NCI-H526 treated with DMSO at 0.1 percent for 48 hours (cell line): ENCODE measurements at regions not wholly inside any gene's neighbourhood (a gene's known extent, or its start where the extent isn't known, plus 50 kb on each side); places are given as distances from the start of the nearest gene placed in this dataset.

Experiments
- DNase-seq: peaks from one replicate; lab custom pipeline; 2025; lab: John Stamatoyannopoulos, UW

GRCh38 chr2:52857722-52858121 is 909.9 kb upstream of the CHAC2 start:
- DNase-seq = no peak

GRCh38 chr2:52852006-52852405 is 915.6 kb upstream of the CHAC2 start:
- DNase-seq = no peak

GRCh38 chr2:52844701-52845423 is 922.7 kb upstream of the CHAC2 start:
- no peak for DNase-seq

- DNase-seq = no peak
Observed at GRCh38 chr2:52835909-52836308, 931.7 kb upstream of the CHAC2 start.

- DNase-seq = no peak
Observed at GRCh38 chr2:52831216-52831615, 936.4 kb upstream of the CHAC2 start.

- DNase-seq = no peak
Observed at GRCh38 chr2:52828112-52828511, 939.5 kb upstream of the CHAC2 start.

- no peak for DNase-seq
Observed at GRCh38 chr2:52821631-52822030, 946.0 kb upstream of the CHAC2 start.

- DNase-seq = no peak
Observed at GRCh38 chr2:52818958-52819357, 948.6 kb upstream of the CHAC2 start.

- peak; percentile 7 for DNase-seq
Observed at GRCh38 chr2:52810460-52810859, 957.1 kb upstream of the CHAC2 start.

- DNase-seq = no peak
Observed at GRCh38 chr2:52805901-52806410, 961.6 kb upstream of the CHAC2 start.

GRCh38 chr2:52794581-52794980 is 973.0 kb upstream of the CHAC2 start:
- DNase-seq = no peak

GRCh38 chr2:52779446-52779845 is 988.2 kb upstream of the CHAC2 start:
- DNase-seq = no peak

GRCh38 chr2:52776571-52776970 is 991.0 kb upstream of the CHAC2 start:
- DNase-seq = no peak

- DNase-seq = no peak
Observed at GRCh38 chr2:52775674-52776073, 991.9 kb upstream of the CHAC2 start.

- DNase-seq = no peak
Observed at GRCh38 chr2:52765735-52766134, 1001.9 kb upstream of the CHAC2 start.

- no peak for DNase-seq
Observed at GRCh38 chr2:52749764-52750163, 1017.8 kb upstream of the CHAC2 start.

GRCh38 chr2:52745144-52745543 is 1022.5 kb upstream of the CHAC2 start:
- DNase-seq = no peak

GRCh38 chr2:52732849-52733395 is 1034.7 kb upstream of the CHAC2 start:
- DNase-seq = no peak

- no peak for DNase-seq
Observed at GRCh38 chr2:52724585-52724984, 1043.0 kb upstream of the CHAC2 start.

GRCh38 chr2:52717836-52718235 is 1049.8 kb upstream of the CHAC2 start:
- no peak for DNase-seq

- DNase-seq = no peak
Observed at GRCh38 chr2:52710810-52711618, 1056.6 kb upstream of the CHAC2 start.

- DNase-seq = no peak
Observed at GRCh38 chr2:52704251-52704650, 1063.4 kb upstream of the CHAC2 start.

- no peak for DNase-seq
Observed at GRCh38 chr2:52703004-52703403, 1064.6 kb upstream of the CHAC2 start.
